GM23248 (cell line): ENCODE measurements at regions not wholly inside any gene's neighbourhood (a gene's known extent, or its start where the extent isn't known, plus 50 kb on each side); places are given as distances from the start of the nearest gene placed in this dataset.

Experiments
- DNase-seq: peaks from one replicate; pipeline ENCODE4 v3.0.0-alpha.2; 2015
- H2AFZ ChIP-seq: fragments of 200-600 bp; sonication (generic); 2 replicates; pipeline ENCODE4 v1.6.1; 2016; ENCODE audit warnings: antibody characterized with exemption
- H3F3A ChIP-seq: fragments of 200-600 bp; sonication (generic); 2 replicates; pipeline ENCODE4 v1.6.1; 2016; ENCODE audit warnings: mild to moderate bottlenecking, antibody characterized with exemption, mixed run types; ENCODE audit not compliant: insufficient read depth
- H3K27ac ChIP-seq: fragments of 200-600 bp; sonication (generic); 2 replicates; pipeline ENCODE4 v1.5.1; 2016; ENCODE audit warnings: mild to moderate bottlenecking
- H3K27me3 ChIP-seq: fragments of 200-600 bp; sonication (generic); replicated peaks from 2 replicates; pipeline ENCODE4 v1.6.1; 2016; ENCODE audit warnings: mild to moderate bottlenecking; ENCODE audit not compliant: insufficient read depth
- H3K36me3 ChIP-seq: fragments of 200-600 bp; sonication (generic); 2 replicates; pipeline ENCODE4 v1.6.1; 2016; ENCODE audit warnings: low read depth, mild to moderate bottlenecking
- H3K4me1 ChIP-seq: fragments of 200-600 bp; sonication (generic); 2 replicates; pipeline ENCODE4 v1.6.1; 2016; ENCODE audit warnings: mild to moderate bottlenecking; ENCODE audit not compliant: insufficient read depth
- H3K4me2 ChIP-seq: fragments of 200-600 bp; sonication (generic); one replicate; pipeline ENCODE4 v1.6.1; 2016; ENCODE audit warnings: mild to moderate bottlenecking; ENCODE audit not compliant: unreplicated experiment
- H3K4me3 ChIP-seq: fragments of 200-600 bp; sonication (generic); 2 replicates; pipeline ENCODE4 v1.5.1; 2016; ENCODE audit warnings: mild to moderate bottlenecking
- H3K79me2 ChIP-seq: fragments of 200-600 bp; sonication (generic); 2 replicates; pipeline ENCODE4 v1.6.1; 2016; ENCODE audit warnings: mild to moderate bottlenecking; ENCODE audit not compliant: insufficient read depth
- H3K9ac ChIP-seq: fragments of 200-600 bp; sonication (generic); 2 replicates; pipeline ENCODE4 v1.6.1; 2016; ENCODE audit warnings: mild to moderate bottlenecking
- H3K9me2 ChIP-seq: fragments of 200-600 bp; sonication (generic); 2 replicates; pipeline ENCODE4 v1.6.1; 2016; ENCODE audit warnings: mixed run types, mild to moderate bottlenecking, moderate library complexity; ENCODE audit not compliant: insufficient read depth
- H3K9me3 ChIP-seq: fragments of 200-600 bp; sonication (generic); one replicate; pipeline ENCODE4 v1.6.1; 2017; ENCODE audit warnings: low read depth
- H4K20me1 ChIP-seq: fragments of 200-600 bp; sonication (generic); 2 replicates; pipeline ENCODE4 v1.6.0; 2016; ENCODE audit not compliant: insufficient read depth
- EZH2 ChIP-seq: fragments of 200-600 bp; sonication (generic); IDR thresholded peaks from 2 replicates; pipeline ENCODE4 v1.6.1; 2018; ENCODE audit warnings: antibody characterized with exemption, mild to moderate bottlenecking; ENCODE audit not compliant: insufficient read depth, poor library complexity, severe bottlenecking
- EZH2phosphoT487 ChIP-seq: fragments of 200-600 bp; sonication (generic); IDR thresholded peaks from 2 replicates; pipeline ENCODE4 v1.6.1; 2018; ENCODE audit warnings: antibody characterized with exemption, moderate library complexity, mild to moderate bottlenecking, low read depth; ENCODE audit not compliant: insufficient read depth
- WGBS, 2 experiments: methylation state at CpG; one replicate each; pipeline ENCODE4 v1.1.6; 2015 to 2017; ENCODE audit warnings: low lambda C conversion rate in 2 of 2, low coverage in 1 of 2; ENCODE audit errors: missing lambda C conversion rate in 2 of 2; 5-methylcytosine and 5-hydroxymethylcytosine counted together
- in situ Hi-C: fragments of 300-500 bp; cut with MboI; formaldehyde crosslinking; loops from 2 replicates; pipeline ENCODE4 v1.15.0; 2020

- Histone ChIP-seq H3F3A (no peaks in the 10 kb centered on the region), H4K20me1 (no peaks in the 10 kb centered on the region), H3K9ac (no peak overlapping the region), H3K4me2 (no peak overlapping the region), H3K36me3 (no peaks in the 10 kb centered on the region), H3K27ac (no peak overlapping the region), H3K9me2 (no peaks in the 10 kb centered on the region), H3K4me3 (no peak overlapping the region), H3K4me1 (no peaks in the 10 kb centered on the region), H3K27me3 (0 out of 2 replicates have a peak, but pooled peaks cover 16% of the 10 kb centered on the region), H3K9me3 (no peaks in the 10 kb centered on the region), H2AFZ (no peak overlapping the region), H3K79me2 (no peaks in the 10 kb centered on the region)
- in situ Hi-C loops: no loop called here
- DNase-seq: no peak
- 70 to 74% methylated on average over 14 of the region's 14 CpGs for WGBS, 2 experiments
- TF ChIP-seq EZH2 (no peak), EZH2phosphoT487 (no peak)
Measured at GRCh38 chr2:236333417-236334121, 69.4 kb upstream of the ASB18 start.

- no peak overlapping the region for H3K4me3 ChIP-seq
- TF ChIP-seq EZH2phosphoT487: no peak
- TF ChIP-seq EZH2: no peak
- H3F3A ChIP-seq: no peaks in the 10 kb centered on the region
- H3K4me2 ChIP-seq: no peak overlapping the region
- H3K27me3 ChIP-seq: peaks cover 16% of the 10 kb centered on the region; the same call in 1 of the 2 replicates
- no peaks in the 10 kb centered on the region for H3K36me3 ChIP-seq
- in situ Hi-C loops: no loop called here
- H3K9me2 ChIP-seq: no peaks in the 10 kb centered on the region
- no peak for DNase-seq
- no peak overlapping the region for H2AFZ ChIP-seq
- H3K79me2 ChIP-seq: no peaks in the 10 kb centered on the region
- 41 to 46% methylated on average over 10 of the region's 10 CpGs for WGBS, 2 experiments
- H4K20me1 ChIP-seq: no peaks in the 10 kb centered on the region
- no peak overlapping the region for H3K9ac ChIP-seq
- H3K4me1 ChIP-seq: no peaks in the 10 kb centered on the region
- H3K9me3 ChIP-seq: no peaks in the 10 kb centered on the region
- H3K27ac ChIP-seq: no peak overlapping the region
Measured at GRCh38 chr2:236334122-236334876, 70.1 kb upstream of the ASB18 start.

GRCh38 chr2:236335696-236336574 is 71.7 kb upstream of the ASB18 start:
- no peaks in the 10 kb centered on the region for H3K79me2 ChIP-seq
- H3F3A ChIP-seq: no peaks in the 10 kb centered on the region
- no peaks in the 10 kb centered on the region for H4K20me1 ChIP-seq
- DNase-seq: no peak
- H3K27ac ChIP-seq: no peak overlapping the region
- H3K4me3 ChIP-seq: no peak overlapping the region
- peaks cover 18% of the 10 kb centered on the region; the same call in 1 of the 2 replicates for H3K27me3 ChIP-seq
- H3K9ac ChIP-seq: no peak overlapping the region
- in situ Hi-C loops: no loop called here
- no peaks in the 10 kb centered on the region for H3K36me3 ChIP-seq
- H3K9me2 ChIP-seq: no peaks in the 10 kb centered on the region
- no peak for TF ChIP-seq EZH2phosphoT487
- TF ChIP-seq EZH2: no peak
- H3K4me2 ChIP-seq: no peak overlapping the region
- H3K4me1 ChIP-seq: no peaks in the 10 kb centered on the region
- no peak overlapping the region for H2AFZ ChIP-seq
- 61 to 64% methylated on average over 19 of the region's 19 CpGs for WGBS, 2 experiments
- no peaks in the 10 kb centered on the region for H3K9me3 ChIP-seq
